ENCODE measurements at regions not wholly inside any gene's neighbourhood (a gene's known extent, or its start where the extent isn't known, plus 50 kb on each side); places are given as distances from the start of the nearest gene placed in this dataset.
"Not testable (repeated sequence)": the region's sequence is repeated elsewhere in the genome, so short reads cannot be mapped to it uniquely, and the experiment has no call there.

DNA sequence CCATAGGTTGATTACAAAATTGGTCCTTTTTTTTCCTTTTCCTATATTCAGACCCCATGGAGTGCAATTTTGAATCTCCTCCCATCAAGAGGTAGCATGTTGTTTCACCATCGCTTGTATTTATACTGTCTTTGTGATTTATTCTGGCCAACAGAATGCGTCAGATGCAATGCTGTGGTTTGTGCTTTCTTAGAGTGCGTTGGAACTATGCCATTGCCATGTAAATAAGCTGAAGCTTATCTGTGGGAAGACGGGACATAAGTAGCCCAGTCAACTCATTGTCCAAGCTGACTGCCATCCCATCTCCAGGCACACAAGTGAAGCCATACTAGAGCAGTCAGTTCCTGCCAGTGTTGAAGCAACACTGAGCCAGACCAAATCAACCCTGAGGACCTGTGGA is 1339.3 kb upstream of the GOT2 start:
- no peak for DNase-seq (ENCODE audit: low read depth, low spot score)
- no peak overlapping the region for H3K4me3 ChIP-seq (ENCODE audit: low read length)

DNA sequence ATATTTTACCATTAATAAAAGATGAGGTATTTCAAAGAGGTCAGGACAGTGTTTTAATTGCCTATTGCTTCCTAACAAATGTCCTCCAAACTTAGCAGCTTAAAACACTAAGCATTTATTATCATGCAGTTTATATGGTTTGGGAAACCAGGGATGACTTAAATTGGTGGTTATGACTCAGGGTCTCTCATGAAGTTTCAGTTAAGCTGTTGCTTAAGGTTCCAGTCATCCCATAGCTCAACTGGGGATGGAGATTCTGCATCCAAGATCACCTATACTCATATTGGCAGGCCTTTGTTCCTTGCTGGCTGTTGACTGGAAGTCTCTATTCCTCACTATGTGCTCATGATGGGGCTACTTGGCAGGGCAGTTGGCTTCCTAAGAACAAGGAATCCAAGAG is 1329.9 kb upstream of the GOT2 start:
- no peak for DNase-seq (ENCODE audit: low read depth, low spot score)
- no peak overlapping the region for H3K4me3 ChIP-seq (ENCODE audit: low read length)

GRCh38 chr16:60061396-60061795 is 1327.3 kb upstream of the GOT2 start:
- DNase-seq (ENCODE audit: low read depth, low spot score), result no peak
- no peak overlapping the region for H3K4me3 ChIP-seq (ENCODE audit: low read length)

GRCh38 chr16:60060731-60061130 is 1326.6 kb upstream of the GOT2 start:
- DNase-seq (ENCODE audit: low read depth, low spot score), result no peak
- H3K4me3 ChIP-seq (ENCODE audit: low read length), result no peak overlapping the region

GRCh38 chr16:60059141-60059540 is 1325.0 kb upstream of the GOT2 start:
- no peak overlapping the region for H3K4me3 ChIP-seq (ENCODE audit: low read length)
- DNase-seq (ENCODE audit: low read depth, low spot score), result no peak

DNA sequence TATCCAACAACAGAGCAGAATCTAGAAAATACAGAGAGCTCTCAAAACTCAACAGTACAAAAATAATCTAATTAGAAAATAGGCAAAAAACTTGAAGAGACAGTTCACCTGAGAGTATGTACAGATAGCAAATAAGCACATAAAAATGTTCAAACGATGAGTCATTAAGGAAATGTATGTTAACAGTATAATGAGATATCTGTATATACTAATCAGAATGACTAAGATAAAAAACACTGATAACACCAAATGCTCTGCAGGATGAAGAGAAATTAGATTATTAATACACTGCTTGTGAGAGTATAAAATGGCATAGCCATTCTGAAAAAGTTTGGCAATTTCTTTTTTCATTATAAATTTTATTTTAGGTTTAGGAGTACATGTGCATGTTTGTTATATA is 1307.6 kb upstream of the GOT2 start:
- H3K4me3 ChIP-seq (ENCODE audit: low read length), result no peak overlapping the region
- no peak for DNase-seq (ENCODE audit: low read depth, low spot score)

GRCh38 chr16:60031740-60032139 is 1297.6 kb upstream of the GOT2 start:
- H3K4me3 ChIP-seq (ENCODE audit: low read length), result no peak overlapping the region
- no peak for DNase-seq (ENCODE audit: low read depth, low spot score)

DNA sequence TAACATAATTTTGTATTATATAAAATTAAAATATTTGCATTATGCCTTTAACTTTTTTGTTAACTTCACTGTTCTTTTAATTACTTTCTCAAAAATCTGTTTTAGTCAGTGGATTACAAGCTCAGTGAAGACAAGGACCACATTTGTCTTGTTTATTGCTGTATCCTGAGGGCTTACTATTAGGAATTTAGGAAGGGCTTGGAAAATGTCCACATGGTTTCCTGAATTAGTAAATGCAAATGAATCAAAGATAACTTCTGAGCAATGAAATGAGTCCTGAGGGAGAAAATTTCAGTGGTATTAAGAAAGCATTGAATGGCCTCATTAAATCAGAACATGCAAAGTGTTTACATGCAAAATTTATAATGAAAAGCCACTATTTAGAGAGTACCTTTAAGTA is 1293.2 kb upstream of the GOT2 start:
- no peak overlapping the region for H3K4me3 ChIP-seq (ENCODE audit: low read length)
- no peak for DNase-seq (ENCODE audit: low read depth, low spot score)

DNA sequence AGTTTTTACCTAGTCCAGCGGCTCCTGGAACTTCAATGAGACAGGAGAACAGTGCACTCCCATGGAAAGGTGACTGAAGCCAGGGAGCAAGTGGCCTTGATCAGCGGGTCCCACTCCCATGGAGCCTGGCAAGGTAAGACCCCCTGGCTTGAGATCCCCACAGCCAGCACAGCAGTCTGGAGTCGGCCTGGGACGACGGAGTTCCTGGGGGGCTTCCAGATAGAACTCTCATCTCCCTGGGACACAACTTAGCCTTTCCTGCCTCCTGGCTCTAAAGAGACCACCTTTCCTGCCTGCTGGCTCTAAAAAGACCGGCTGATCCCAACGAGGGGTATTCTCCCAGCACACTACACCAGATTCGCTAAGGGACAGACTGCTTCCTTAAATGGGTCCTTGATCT is 1279.0 kb upstream of the GOT2 start:
- no peak for DNase-seq (ENCODE audit: low read depth, low spot score)

GRCh38 chr16:60001523-60001922 is 1267.4 kb upstream of the GOT2 start:
- no peak for DNase-seq (ENCODE audit: low read depth, low spot score)
- H3K4me3 ChIP-seq (ENCODE audit: low read length), result no peak overlapping the region

More for the DNA sequence above, 1279.0 kb upstream of the GOT2 start:
- H3K4me3 ChIP-seq (ENCODE audit: low read length), result no peak overlapping the region

- H3K4me3 ChIP-seq (ENCODE audit: low read length), result no peak overlapping the region
- DNase-seq (ENCODE audit: low read depth, low spot score), result no peak
These were observed 1263.6 kb upstream of the GOT2 start for GRCh38 chr16:59997706-59998105.

DNA sequence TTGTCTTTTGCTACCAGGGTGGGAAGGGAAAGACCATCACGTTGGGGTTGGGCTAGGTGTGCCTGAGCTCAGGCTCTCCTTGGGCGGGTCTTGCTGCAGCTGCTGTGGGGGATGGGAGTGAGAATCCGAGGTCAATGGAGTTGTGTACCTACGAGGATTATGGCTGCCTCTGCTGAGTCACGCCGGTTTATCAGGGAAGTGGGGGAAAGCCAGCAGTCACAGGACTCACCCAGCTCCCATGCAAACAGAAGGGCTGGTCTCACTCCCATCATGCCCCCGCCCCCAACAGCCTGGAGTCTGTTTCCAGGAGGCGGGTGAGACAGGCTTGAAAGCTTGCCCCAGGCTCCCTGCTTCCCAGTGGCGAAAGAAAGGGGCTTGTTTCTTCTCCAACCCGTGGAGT is 1259.0 kb upstream of the GOT2 start:
- H3K4me3 ChIP-seq (ENCODE audit: low read length), result no peak overlapping the region
- DNase-seq (ENCODE audit: low read depth, low spot score), result no peak

GRCh38 chr16:59991171-59991570 is 1257.1 kb upstream of the GOT2 start:
- H3K4me3 ChIP-seq (ENCODE audit: low read length), result no peak overlapping the region
- DNase-seq (ENCODE audit: low read depth, low spot score), result no peak

GRCh38 chr16:59988591-59988990 is 1254.5 kb upstream of the GOT2 start:
- H3K4me3 ChIP-seq (ENCODE audit: low read length), result no peak overlapping the region
- no peak for DNase-seq (ENCODE audit: low read depth, low spot score)

DNA sequence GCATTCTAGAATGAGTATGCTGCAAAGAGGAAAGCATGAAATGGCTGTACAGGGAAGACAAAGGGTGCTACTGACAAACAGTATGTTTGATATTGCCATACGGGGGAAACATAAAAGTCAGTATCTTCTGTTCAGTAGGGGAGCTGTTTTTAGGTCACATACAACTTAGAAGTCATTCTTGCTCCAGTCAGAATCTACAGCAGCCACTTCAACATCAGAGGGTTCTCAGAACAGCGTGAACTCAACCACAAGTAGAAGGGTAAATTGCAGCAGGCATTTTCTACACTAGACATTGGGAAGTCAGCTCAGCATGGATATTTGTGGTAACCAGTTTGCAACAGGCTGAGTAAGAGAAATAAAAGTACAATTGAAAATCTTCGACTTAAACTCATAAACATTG is 1241.8 kb upstream of the GOT2 start:
- no peak overlapping the region for H3K4me3 ChIP-seq (ENCODE audit: low read length)

DNA sequence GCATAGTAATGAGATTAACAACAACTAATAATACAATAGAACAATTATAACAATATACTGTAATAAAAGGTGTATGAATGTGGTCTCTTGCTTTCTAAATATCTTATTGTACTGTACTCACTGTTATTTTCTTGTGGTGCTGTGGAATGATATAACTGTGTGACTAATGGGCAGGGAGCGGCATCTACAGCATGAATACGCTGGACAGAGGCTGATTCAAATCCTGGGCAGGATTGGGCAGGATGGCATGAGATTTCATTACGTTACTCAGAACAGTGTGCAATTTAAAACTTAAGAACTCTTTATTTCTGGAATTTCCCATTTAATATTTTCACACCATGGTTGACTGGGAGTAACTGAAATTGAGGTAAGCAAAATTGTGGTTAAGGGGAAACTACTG is 1239.8 kb upstream of the GOT2 start:
- no peak overlapping the region for H3K4me3 ChIP-seq (ENCODE audit: low read length)
- DNase-seq (ENCODE audit: low read depth, low spot score), result no peak

More for the DNA sequence above, 1241.8 kb upstream of the GOT2 start:
- DNase-seq (ENCODE audit: low read depth, low spot score), result no peak

- no peak for DNase-seq (ENCODE audit: low read depth, low spot score)
- H3K4me3 ChIP-seq (ENCODE audit: low read length), result no peak overlapping the region
These were observed 1237.1 kb upstream of the GOT2 start for GRCh38 chr16:59971264-59971663.

GRCh38 chr16:59964232-59964924 is 1230.3 kb upstream of the GOT2 start:
- H3K4me3 ChIP-seq (ENCODE audit: low read length), result no peak overlapping the region
- no peak for DNase-seq (ENCODE audit: low read depth, low spot score)

DNA sequence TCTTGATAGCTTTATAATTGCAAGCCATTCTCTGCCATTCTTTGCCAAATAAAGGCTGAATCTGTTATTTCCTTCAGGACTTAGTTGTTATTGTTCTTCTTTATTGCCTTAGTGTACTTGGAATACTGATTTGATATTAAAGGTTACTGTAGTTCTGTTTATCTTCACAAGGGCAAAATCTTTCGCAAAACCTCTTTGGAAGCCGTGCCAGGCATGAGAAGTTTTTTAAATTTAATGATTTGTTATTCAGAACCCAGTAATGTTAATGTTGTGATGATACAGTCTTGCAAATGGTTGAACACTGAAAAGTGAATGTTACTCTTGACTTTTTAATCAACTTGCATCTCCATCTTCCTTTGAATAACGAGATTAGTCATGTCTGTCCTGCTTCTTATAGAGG is 1225.2 kb upstream of the GOT2 start:
- no peak overlapping the region for H3K4me3 ChIP-seq (ENCODE audit: low read length)
- DNase-seq (ENCODE audit: low read depth, low spot score), result no peak

DNA sequence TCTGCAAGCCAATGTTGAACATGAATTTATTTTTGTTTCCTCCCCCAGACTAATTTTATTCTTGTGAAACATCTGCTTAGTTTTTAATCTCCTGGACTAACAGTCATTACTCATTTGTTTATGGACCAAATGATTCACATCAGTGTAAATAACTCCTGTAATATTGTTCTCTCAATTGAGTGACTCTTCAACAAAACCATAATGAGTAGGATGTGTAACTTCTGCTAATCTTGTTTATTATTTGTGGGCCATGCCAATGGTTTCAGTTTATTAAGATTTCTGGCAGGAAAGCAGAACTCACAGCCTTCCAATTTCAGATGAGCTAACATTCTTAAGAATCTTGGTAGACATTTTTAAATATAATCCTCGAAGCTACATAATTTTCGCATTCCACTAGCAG is 1216.3 kb upstream of the GOT2 start:
- H3K4me3 ChIP-seq (ENCODE audit: low read length), result no peak overlapping the region
- DNase-seq (ENCODE audit: low read depth, low spot score), result no peak

DNA sequence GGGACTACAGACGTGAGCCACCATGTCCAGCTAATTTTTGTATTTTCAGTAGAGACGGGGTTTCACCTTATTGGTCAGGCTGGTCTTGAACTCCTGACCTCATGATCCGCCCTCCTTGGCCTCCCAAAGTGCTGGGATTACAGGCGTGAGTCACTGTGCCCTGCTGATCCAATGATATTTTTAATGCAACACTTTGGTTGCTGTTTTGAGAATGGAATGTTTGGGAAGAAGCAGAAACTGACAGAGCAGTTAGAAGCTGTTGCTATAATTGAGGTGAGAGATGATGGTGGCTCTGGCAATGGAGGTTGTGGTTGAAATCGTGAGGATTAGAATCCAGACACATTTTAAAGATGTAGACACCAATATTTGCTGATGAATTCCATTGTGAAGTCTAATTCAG is 1209.9 kb upstream of the GOT2 start:
- not testable (repeated sequence) for DNase-seq (ENCODE audit: low read depth, low spot score); H3K4me3 ChIP-seq (ENCODE audit: low read length)

DNA sequence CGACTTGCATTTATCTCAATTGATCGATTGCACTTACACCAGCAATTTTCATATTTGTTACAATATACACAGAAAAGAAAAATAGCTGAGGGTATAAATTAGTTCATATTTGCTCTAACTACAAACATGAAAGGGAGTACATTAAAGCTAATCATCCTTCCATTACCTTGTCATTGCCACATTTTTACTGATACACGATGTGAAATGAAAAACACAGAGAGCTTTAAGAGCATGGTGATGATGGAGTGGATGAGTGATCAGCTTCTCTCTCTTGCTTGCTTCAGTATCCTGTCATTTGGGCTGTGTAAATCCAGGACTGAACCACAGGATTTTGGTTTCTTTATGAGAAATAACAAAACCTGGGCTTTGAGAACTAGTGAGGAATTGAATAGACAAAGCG is 1207.5 kb upstream of the GOT2 start:
- H3K4me3 ChIP-seq (ENCODE audit: low read length), result no peak overlapping the region
- no peak for DNase-seq (ENCODE audit: low read depth, low spot score)

Measured in Jurkat, Clone E6-1 (cell line).